ENCODE measurements at regions not wholly inside any gene's neighbourhood (a gene's known extent, or its start where the extent isn't known, plus 50 kb on each side); places are given as distances from the start of the nearest gene placed in this dataset.
"Not testable (repeated sequence)": the region's sequence is repeated elsewhere in the genome, so short reads cannot be mapped to it uniquely, and the experiment has no call there.

DNA sequence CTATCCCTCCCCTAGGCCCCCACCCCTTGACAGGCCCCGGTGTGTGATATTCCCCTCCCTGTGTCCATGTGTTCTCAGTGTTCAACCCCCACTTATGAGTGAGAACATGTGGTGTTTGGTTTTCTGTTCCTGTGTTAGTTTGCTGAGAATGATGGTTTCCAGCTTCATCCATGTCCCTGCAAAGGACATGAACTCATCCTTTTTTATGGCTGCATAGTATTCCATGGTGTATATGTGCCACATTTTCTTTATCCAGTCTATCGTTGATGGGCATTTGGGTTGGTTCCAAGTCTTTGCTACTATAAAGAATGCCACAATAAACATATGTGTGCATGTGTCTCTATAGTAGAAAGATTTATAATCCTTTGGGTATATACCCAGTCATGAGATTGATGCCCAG, 55.3 kb upstream of the PDZD8 start:
- FAIRE-seq; H3K27me3 ChIP-seq (ENCODE audit: control insufficient read depth in 2 of 2, insufficient read depth in 2 of 2, low read length in 2 of 2); H2AFZ ChIP-seq (ENCODE audit: low read depth, low read length); H3K9me3 ChIP-seq (replicated peaks; ENCODE audit: control insufficient read depth, insufficient read depth, low read depth, low read length); H3K9me1 ChIP-seq (ENCODE audit: control insufficient read depth, insufficient read depth, low read length); H3K4me2 ChIP-seq (ENCODE audit: insufficient read depth, low read length); H3K36me3 ChIP-seq (ENCODE audit: control insufficient read depth, insufficient read depth, low read length); DNase-seq (ENCODE audit: extremely low read depth in 1 of 4, low spot score in 3 of 4); CTCF ChIA-PET (ENCODE audit: low intra/inter-chr PET ratio); H3K79me2 ChIP-seq (ENCODE audit: control insufficient read depth, insufficient read depth, low read length); H3K27ac ChIP-seq (ENCODE audit: extremely low read depth, low read depth, low read length); H4K20me1 ChIP-seq (replicated peaks; ENCODE audit: control insufficient read depth, insufficient read depth, low read length); H3K4me1 ChIP-seq (replicated peaks in 1 of 2; ENCODE audit: control insufficient read depth in 2 of 2, insufficient read depth in 2 of 2, low read length in 2 of 2); H3K4me3 ChIP-seq; POLR2A ChIA-PET; H3K9ac ChIP-seq (ENCODE audit: insufficient read depth in 1 of 2, low read depth in 2 of 2, low read length in 2 of 2); BruUV-seq (replicated peaks); ATAC-seq; intact Hi-C loops (cut with micrococcal nuclease): not testable (repeated sequence)
- 77% methylated on average over 2 of the region's 2 CpGs for WGBS (ENCODE audit: insufficient coverage, low coverage, missing lambda C conversion rate)
- in situ Hi-C loops (cut with MboI) = loop anchor here (25.0 kb wide), 1 partner anchor 193 kb away; the partner anchor contains the start of gene SLC18A2
- TF ChIP-seq ZNF146 (CRISPR knock-in tag; IDR thresholded peaks at IDR 0.05; ENCODE audit: unreplicated experiment) = peak; percentile 17

DNA sequence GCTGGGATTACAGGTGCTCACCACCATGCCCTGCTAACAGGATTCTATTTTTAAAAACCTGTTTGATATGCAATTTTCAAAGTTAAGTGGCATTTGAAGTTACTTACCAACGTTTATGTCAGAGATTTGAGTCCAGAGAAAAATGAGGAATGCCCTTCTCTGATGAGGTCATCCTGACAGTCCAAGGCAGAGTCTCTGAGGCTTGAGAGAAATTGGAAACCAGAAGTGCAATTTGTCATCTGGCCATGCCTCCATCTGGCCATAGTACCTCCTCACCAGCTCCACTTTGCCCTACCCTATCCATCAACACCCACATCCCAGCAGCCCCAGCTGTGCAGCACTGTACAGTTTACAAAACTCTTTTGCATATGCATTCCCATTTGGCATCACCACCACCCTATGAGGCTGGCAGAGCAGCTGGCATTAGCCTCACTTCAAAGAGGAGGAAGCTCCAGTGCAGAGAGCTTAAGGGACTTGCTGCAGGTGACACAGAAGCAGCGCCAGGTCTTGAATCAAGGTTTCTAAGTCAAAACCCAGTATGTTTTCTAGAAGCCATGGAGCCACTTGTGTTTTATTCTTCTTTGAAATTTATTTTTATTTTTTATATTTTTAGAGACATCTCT, 54.5 kb upstream of the PDZD8 start:
- H3K9me3 ChIP-seq (replicated peaks; ENCODE audit: control insufficient read depth, insufficient read depth, low read depth, low read length) = no peaks in the 10 kb centered on the region
- H3K4me3 ChIP-seq = no peak overlapping the region
- intact Hi-C loops (cut with micrococcal nuclease) (loop anchor here (5.0 kb wide), 1 partner anchor 52 kb away; the partner anchor contains the start of gene PDZD8), in situ Hi-C loops (cut with MboI) (loop anchor here (25.0 kb wide), 1 partner anchor 192 kb away; the partner anchor contains the start of gene SLC18A2)
- no peaks in the 10 kb centered on the region for H3K9me1 ChIP-seq (ENCODE audit: control insufficient read depth, insufficient read depth, low read length)
- H4K20me1 ChIP-seq (replicated peaks; ENCODE audit: control insufficient read depth, insufficient read depth, low read length) = no peaks in the 10 kb centered on the region
- no peaks in the 10 kb centered on the region for H3K79me2 ChIP-seq (ENCODE audit: control insufficient read depth, insufficient read depth, low read length)
- POLR2A ChIA-PET = no interaction called here
- no peak for DNase-seq (ENCODE audit: extremely low read depth in 1 of 4, low spot score in 3 of 4)
- FAIRE-seq = no peak
- no peaks in the 10 kb centered on the region for H3K27me3 ChIP-seq (ENCODE audit: control insufficient read depth in 2 of 2, insufficient read depth in 2 of 2, low read length in 2 of 2)
- no TSS peak for BruUV-seq (replicated peaks)
- no peaks in the 10 kb centered on the region for H3K36me3 ChIP-seq (ENCODE audit: control insufficient read depth, insufficient read depth, low read length)
- H3K4me1 ChIP-seq (replicated peaks in 1 of 2; ENCODE audit: control insufficient read depth in 2 of 2, insufficient read depth in 2 of 2, low read length in 2 of 2) = peaks cover 4 to 9% of the 10 kb centered on the region in 2 experiments; a peak in 3 of 5 replicates
- 50% methylated on average over 2 of the region's 2 CpGs for WGBS (ENCODE audit: insufficient coverage, low coverage, missing lambda C conversion rate)
- H2AFZ ChIP-seq (ENCODE audit: low read depth, low read length) = no peak overlapping the region
- CTCF ChIA-PET (ENCODE audit: low intra/inter-chr PET ratio) = no interaction called here
- no peak overlapping the region for H3K27ac ChIP-seq (ENCODE audit: extremely low read depth, low read depth, low read length)
- ATAC-seq = no peak
- H3K9ac ChIP-seq (ENCODE audit: insufficient read depth in 1 of 2, low read depth in 2 of 2, low read length in 2 of 2) = no peak overlapping the region
- no peak overlapping the region for H3K4me2 ChIP-seq (ENCODE audit: insufficient read depth, low read length)
- TF ChIP-seq GABPA (tag; conservative IDR thresholded peaks at IDR 0.05; ENCODE audit: low read depth) (no peak), CEBPG (CRISPR knock-in tag; IDR thresholded peaks at IDR 0.05) (no peak), CEBPG (tag; conservative IDR thresholded peaks at IDR 0.05 in 1 of 2, IDR thresholded peaks at IDR 0.05 in 1 of 2) (no peak), MAZ (CRISPR knock-in tag; conservative IDR thresholded peaks at IDR 0.05 in 1 of 2, IDR thresholded peaks at IDR 0.05 in 1 of 2) (no peak), CTBP1 (IDR thresholded peaks at IDR 0.05; ENCODE audit: borderline replicate concordance) (no peak), ZNF263 (CRISPR knock-in tag; IDR thresholded peaks at IDR 0.05; ENCODE audit: borderline replicate concordance) (no peak), NR3C1 (CRISPR knock-in tag; IDR thresholded peaks at IDR 0.05) (no peak), ARHGAP35 (IDR thresholded peaks at IDR 0.05; ENCODE audit: partially characterized antibody) (no peak), ZNF57 (CRISPR knock-in tag; IDR thresholded peaks at IDR 0.05) (no peak)

All from K562 (cell line).